HG03095 (cell line): ENCODE measurements at regions not wholly inside any gene's neighbourhood (a gene's known extent, or its start where the extent isn't known, plus 50 kb on each side); places are given as distances from the start of the nearest gene placed in this dataset.
"Not testable (repeated sequence)": the region's sequence is repeated elsewhere in the genome, so short reads cannot be mapped to it uniquely, and the experiment has no call there.

Experiments
- ATAC-seq: cut with Tn5 transposase; IDR thresholded peaks from one replicate; pipeline ENCODE4 v1.9.1; 2021; ENCODE audit warnings: moderate library complexity; ENCODE audit not compliant: unreplicated experiment

- no peak for ATAC-seq
These were observed 204.5 kb downstream of the LPIN1 start for GRCh38 chr2:11950896-11951295.

GRCh38 chr2:11951492-11951891 lies 205.1 kb downstream of the LPIN1 start:
- not testable (repeated sequence) for ATAC-seq

- no peak for ATAC-seq
These were observed 206.8 kb downstream of the LPIN1 start for GRCh38 chr2:11953258-11953657.

GRCh38 chr2:11955314-11955713 lies 208.9 kb downstream of the LPIN1 start:
- ATAC-seq = no peak

GRCh38 chr2:11955884-11956291 lies 209.5 kb downstream of the LPIN1 start:
- no peak for ATAC-seq

- no peak for ATAC-seq
These were observed 216.4 kb downstream of the LPIN1 start for GRCh38 chr2:11962707-11963328.

- ATAC-seq = no peak
These were observed 217.5 kb downstream of the LPIN1 start for GRCh38 chr2:11963966-11964365.

- no peak for ATAC-seq
These were observed 221.6 kb downstream of the LPIN1 start for GRCh38 chr2:11967946-11968465.

GRCh38 chr2:11968521-11968920 lies 222.1 kb downstream of the LPIN1 start:
- no peak for ATAC-seq

GRCh38 chr2:11969774-11970173 lies 223.3 kb downstream of the LPIN1 start:
- ATAC-seq = no peak

GRCh38 chr2:11974573-11974972 lies 228.1 kb downstream of the LPIN1 start:
- no peak for ATAC-seq

- ATAC-seq = no peak
These were observed 228.9 kb downstream of the LPIN1 start for GRCh38 chr2:11975373-11975772.

GRCh38 chr2:11976073-11976472 lies 229.6 kb downstream of the LPIN1 start:
- ATAC-seq = no peak

- no peak for ATAC-seq
These were observed 231.5 kb downstream of the LPIN1 start for GRCh38 chr2:11977766-11978524.

- no peak for ATAC-seq
These were observed 234.4 kb downstream of the LPIN1 start for GRCh38 chr2:11980809-11981208.

- ATAC-seq = no peak
These were observed 237.0 kb downstream of the LPIN1 start for GRCh38 chr2:11983401-11983800.

- ATAC-seq = no peak
These were observed 237.4 kb downstream of the LPIN1 start for GRCh38 chr2:11983870-11984269.

GRCh38 chr2:11984316-11985158 lies 238.1 kb downstream of the LPIN1 start:
- ATAC-seq = no peak

GRCh38 chr2:11985817-11986566 lies 239.6 kb downstream of the LPIN1 start:
- ATAC-seq = no peak

- ATAC-seq = no peak
These were observed 240.7 kb downstream of the LPIN1 start for GRCh38 chr2:11987151-11987550.
